Epithelial cell of prostate (primary cell): ENCODE measurements at regions not wholly inside any gene's neighbourhood (a gene's known extent, or its start where the extent isn't known, plus 50 kb on each side); places are given as distances from the start of the nearest gene placed in this dataset.
A peak's percentile ranks its signal among the peaks of the same experiment; 100 is the strongest.
"Not testable (repeated sequence)": the region's sequence is repeated elsewhere in the genome, so short reads cannot be mapped to it uniquely, and the experiment has no call there.

Experiments
- DNase-seq: peaks from one replicate; pipeline ENCODE4 v3.0.0-alpha.2; 2011; ENCODE audit warnings: low read depth, low spot score
- H3K27ac ChIP-seq: fragments of 450-650 bp; 2 replicates; pipeline ENCODE4 v1.5.1; 2017; ENCODE audit warnings: mild to moderate bottlenecking

DNA sequence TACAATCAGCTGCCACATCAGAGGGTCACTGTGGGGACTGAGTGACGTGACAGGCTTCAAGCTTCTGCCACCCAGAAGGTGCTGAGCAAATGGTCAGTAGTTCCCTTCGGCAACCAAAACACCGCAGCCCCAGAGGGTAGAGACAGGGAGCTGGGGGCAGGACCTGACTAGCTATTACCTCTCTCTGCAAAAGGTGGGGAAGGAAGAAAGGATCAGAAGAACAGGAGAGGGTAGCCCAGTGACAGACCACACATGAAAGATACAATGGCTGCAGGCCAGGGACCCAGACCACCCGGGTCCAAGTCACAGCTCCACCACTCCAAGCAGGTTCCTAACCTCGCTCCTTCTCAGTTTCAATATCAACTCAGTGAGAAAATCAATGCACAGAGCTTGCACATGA lies 377.1 kb downstream of the NPHP4 start:
- DNase-seq: no peak
- no peak overlapping the region for H3K27ac ChIP-seq

DNA sequence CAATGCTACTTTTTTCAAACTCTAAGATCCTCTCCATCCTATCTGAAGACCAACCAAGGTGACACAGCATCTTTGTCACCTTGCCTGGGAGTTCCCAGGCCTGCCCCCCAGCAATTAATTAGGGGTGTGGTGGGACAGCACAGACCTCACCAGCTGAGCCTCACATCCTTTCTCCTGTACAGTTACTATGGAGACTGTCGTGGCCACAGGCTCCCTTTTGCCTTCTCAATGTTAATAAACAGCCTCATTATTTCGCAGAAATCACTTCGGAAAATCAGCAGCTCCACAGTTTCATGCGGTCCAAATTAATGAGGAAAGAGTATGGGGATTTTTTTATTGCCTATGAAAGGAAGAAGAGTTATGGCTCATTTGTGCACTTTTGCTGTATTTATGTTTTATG lies 378.3 kb downstream of the NPHP4 start:
- no peak for DNase-seq
- H3K27ac ChIP-seq: no peak overlapping the region

DNA sequence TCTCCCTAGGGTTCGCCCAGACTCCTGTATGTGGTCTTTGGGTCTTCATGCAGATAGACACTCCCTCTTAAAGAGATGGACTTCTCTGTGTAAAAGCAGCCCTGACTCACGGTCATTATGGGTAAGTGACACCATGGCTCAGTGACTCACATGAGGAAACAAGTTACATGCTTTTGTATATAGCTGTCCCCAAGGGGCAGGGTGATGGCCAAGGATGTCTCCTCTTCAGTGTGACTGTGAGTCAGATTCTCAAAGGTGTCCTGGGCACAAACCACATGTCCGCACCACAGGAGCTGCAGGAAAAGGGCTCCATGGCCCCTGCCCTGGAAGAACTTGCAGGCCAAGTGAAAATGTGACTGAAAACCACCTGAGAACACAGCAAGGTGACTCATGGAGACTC lies 380.4 kb downstream of the NPHP4 start:
- peak; percentile 52 for DNase-seq
- H3K27ac ChIP-seq: peak overlapping the region; percentile 69

DNA sequence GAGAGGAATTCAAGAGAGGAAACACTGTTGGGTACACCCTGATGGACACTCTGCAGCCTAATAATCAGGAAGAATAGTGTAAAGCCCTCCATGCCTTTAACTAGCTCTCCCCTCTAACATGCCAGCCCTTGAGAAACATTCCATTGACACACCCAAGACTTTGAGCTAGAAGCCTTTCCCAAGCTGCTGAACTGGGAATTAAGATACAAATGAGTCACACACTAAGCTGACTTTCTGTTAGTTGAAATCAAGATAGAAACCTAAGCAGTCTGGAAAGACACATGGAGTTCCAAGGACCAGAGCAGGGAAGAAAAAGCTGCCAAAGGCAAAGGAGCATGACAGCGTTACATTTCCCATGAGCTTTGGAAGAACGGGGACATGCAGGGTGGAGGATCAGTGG lies 380.8 kb downstream of the NPHP4 start:
- peak overlapping the region; percentile 69 for H3K27ac ChIP-seq
- DNase-seq: no peak

DNA sequence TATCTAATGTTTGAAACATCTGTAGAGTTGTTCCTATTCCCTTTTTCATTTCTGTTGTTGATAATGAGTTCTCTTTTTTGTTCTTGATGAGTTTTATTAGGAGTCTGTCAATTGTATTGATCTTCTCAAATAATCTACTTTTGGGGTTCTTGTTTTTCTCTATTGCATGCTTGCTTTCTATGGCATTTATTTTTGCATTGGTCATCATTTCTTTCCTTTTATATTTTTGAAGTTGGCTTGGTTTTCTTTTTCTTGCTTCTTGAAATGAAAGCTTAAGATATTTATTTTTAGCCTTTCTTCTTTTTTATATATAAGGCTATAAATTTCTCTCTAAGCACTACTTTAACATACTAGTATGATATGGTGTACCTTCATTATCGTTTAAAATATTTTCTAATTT lies 381.8 kb downstream of the NPHP4 start:
- DNase-seq: no peak
- H3K27ac ChIP-seq: peak overlapping the region; percentile 69

DNA sequence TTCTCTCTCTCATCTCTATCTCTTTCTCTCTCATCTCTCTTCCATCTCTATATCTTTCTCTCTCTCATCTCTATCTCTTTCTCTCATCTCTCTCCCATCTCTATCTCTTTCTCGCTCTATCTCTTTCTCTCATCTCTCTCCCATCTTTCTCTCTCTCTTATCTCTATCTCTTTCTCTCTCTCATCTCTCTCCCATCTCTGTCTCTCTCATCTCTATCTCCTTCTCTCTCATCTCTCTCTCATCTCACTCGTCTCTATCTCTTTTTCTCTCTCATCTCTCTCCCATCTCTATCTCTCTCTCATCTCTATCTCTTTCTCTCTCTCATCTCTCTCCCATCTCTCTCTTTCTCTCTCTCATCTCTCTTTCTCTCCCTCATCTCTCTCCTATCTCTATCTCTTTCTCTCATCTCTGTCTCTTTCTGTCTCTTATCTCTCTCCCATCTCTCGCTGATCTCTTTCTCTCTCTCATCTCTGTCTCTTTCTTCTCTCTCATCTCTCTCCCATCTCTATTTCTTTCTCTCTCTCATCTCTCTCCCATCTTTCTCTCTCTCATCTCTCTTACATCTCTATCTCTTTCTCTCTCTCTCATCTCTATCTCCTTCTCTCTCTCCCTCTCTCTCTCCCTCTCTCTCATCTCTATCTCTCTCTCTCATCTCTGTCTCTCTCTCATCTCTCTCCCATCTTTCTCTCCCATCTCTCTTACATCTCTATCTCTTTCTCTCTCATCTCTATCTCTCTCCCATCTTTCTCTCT lies 388.7 kb downstream of the NPHP4 start:
- no peak overlapping the region for H3K27ac ChIP-seq
- no peak for DNase-seq

DNA sequence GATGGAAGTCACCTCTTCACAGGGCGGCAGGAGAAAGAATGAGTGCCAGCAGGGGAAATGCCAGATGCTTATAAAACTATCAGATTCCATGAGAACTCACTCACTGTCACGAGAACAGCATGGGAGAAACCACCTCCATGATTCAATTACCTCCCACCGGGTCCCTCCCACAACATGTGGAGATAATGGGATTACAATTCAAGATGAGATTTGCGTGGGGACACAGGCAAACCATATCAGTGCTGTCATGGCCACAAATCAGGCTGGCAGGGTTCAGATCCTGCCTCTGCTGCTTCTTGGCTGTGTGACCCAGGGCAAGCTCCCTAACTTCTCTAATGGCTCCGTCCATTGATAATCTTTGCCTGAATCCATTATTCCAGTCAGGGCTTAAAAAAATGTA lies 389.5 kb downstream of the NPHP4 start:
- not testable (repeated sequence) for H3K27ac ChIP-seq, DNase-seq

DNA sequence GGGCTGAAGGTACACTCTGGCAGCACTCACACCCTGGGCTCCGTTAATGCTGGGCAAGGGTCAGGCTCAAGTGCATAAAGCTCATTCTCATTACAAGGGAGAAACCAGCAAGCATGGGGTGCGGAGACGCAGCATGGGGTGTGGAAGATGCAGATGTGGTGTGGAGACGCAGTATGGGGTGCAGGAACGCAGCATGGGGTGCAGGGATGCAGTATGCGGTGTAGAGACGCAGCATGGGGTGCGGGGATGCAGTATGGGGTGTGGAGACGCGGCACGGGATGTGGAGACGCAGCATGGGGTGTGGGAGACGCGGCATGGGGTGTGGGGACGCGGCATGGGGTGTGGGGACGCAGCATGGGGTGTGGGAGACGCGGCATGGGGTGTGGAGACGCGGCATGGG lies 390.7 kb downstream of the NPHP4 start:
- H3K27ac ChIP-seq: no peak overlapping the region
- no peak for DNase-seq

DNA sequence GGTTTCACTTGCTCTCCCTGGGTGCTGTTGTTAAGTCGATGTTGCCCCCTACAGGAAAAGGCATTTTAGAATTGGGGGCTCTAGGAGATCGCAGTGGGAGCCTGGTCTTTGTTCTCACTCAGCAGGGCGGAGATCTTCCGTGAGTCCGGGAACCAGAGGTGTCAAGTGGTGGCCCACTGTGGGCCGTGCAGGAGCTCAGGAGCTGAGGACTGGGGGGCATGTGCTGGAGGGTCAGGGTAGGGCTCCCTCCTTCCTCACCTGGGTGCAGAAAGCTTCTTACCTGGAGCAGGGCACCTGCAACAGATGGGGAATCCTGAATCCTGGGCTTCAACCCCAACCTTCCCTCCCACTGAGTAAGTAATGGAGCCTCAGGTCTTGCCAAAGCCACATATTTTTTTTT lies 392.7 kb downstream of the NPHP4 start:
- H3K27ac ChIP-seq: no peak overlapping the region
- no peak for DNase-seq

DNA sequence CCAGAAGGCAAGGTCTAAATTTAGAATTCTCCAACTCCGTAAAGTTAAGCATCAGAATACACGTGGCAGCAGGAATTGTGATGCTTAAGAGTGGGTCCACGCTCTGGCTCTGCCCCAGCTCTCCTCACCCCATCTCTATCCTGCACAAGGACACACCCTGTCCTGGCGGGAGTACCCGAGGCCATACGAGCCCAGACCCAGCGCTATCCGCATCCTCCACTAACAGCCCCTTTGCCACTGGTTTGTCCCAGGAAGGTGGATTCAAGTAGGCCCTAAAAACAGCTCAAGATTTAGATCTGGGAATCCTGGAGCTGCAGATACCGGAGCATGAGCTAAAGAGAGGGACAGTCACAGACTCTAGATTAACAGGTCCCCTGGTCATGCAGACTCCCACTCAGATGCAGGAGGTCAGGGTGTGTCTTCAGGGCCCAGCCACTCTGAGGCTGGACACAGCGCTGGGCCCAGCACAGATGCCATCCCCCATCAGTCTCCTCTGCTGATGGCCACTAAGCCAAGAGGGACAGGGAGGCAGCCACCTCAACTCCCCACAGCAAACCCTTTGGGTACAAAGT lies 393.3 kb downstream of the NPHP4 start:
- DNase-seq: no peak
- no peak overlapping the region for H3K27ac ChIP-seq

DNA sequence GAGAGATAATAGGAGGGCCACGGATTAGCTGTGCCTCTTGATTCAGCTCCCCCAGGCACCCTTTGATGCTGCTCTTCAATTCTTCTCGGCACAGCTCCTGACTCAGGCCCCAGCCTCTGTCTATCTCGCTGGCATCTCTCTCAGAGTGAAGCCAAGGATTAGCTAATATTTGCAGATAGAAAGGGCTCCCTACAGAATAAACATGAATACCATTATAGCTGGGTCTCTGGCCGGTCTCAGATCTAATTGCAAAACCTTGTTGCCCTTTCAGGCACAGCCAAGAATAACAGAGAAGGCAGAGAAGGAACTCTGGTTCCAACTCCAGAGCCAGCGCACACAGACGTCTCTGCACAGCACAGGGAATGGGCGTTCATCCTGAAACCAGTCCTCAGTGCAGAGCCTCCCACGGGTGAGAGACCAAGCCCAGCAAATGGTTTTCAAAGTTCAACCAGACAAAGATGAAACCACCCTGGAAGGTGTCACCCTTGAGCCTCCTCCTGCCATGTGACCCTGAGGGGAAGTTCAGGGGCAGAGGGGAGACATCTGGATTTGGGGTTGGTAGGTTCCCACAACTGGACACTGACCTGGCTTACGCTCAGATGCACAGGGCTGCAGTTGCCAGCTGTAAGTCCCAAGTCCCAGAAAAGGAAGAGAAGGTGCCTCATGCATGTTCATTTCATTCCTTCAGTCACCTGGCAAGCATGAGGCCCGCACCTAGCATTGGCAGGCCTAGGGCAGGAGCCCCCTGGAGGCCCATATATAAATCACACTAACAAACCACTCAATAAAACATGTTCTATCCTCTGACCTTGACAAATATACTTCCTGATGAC lies 394.0 kb downstream of the NPHP4 start:
- H3K27ac ChIP-seq: no peak overlapping the region
- DNase-seq: no peak

DNA sequence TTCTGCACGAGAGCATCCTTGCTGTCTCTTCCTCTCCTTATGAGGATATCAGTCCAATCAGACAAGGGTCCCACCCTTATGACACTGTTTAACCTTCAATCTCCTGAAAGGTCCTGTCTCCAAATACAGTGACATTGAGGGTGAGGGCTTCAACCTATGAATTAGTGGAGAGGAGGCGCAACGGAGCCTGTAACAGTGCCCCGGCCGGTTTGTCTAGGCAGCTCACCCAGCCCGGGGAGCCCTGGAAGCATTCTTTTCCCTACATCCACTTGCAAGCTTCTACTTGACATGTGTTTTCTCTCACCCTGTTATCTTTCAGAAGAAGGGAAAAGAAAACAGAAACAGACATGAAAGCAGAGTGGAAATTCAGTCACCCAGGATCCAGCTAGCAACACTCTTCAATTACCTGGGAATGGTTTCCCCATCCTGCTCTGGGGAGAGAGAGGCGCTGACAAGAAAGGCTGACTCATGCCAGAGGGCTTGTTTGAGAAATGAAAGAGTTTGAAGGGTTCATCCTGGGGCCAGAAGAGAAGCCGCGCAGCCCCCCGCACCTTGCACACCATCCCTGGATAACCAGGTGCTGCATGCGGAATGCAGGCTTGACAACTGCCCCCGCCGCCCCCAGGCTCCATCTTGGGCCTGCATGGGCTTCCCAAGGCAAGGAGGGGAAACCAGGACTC lies 394.9 kb downstream of the NPHP4 start:
- no peak overlapping the region for H3K27ac ChIP-seq
- no peak for DNase-seq

DNA sequence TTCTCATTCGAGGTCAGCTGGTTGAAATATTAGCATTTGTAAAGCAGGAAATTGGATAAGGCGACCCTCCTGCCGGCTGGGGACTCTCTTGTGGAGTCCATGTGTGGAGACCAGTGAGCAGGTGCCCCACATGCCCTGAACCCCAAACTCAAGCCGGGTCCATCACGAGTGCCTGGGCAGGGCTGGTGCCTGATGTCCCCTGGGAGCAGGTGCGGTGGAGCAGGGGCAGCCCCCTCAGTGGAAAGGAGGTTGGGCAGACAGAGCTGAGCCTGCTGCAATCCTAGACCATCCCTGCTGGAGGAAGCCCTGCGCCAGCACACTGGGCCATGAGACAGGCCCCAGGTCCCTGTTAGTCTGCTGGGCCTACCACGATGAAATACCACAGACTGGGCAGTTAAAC lies 395.6 kb downstream of the NPHP4 start:
- no peak for DNase-seq

DNA sequence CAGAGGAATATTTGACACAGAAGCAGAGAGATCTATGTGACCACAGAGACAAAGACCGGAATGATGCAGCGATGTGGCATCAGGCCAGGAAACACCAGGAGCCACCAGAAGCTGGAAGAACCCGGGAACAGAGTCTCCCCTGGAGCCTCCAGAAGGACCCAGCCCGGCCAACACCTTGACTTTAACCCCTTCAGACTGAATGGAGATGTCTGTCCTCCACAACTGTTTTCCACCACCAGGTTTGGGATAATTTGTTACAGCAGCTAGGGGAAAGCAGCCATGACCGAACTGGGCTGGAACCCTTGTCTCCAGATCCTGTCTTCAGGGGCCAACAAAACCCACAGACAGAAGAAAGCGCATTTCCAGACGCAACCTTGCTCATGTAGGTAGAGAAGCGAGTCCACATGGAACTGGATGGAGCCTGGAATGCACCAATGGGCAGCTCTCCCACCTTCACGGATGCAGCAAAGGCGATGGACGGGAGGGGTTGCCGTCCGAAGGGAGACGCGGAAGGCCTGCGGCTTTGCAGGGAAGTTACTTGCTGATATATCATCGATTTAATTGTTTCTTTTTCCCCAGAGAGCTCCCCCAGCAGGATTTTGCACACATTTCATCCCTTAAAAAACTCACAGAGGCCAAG lies 396.6 kb downstream of the NPHP4 start:
- H3K27ac ChIP-seq: no peak overlapping the region
- DNase-seq: no peak

More for the DNA sequence above, 395.6 kb downstream of the NPHP4 start:
- no peak overlapping the region for H3K27ac ChIP-seq

DNA sequence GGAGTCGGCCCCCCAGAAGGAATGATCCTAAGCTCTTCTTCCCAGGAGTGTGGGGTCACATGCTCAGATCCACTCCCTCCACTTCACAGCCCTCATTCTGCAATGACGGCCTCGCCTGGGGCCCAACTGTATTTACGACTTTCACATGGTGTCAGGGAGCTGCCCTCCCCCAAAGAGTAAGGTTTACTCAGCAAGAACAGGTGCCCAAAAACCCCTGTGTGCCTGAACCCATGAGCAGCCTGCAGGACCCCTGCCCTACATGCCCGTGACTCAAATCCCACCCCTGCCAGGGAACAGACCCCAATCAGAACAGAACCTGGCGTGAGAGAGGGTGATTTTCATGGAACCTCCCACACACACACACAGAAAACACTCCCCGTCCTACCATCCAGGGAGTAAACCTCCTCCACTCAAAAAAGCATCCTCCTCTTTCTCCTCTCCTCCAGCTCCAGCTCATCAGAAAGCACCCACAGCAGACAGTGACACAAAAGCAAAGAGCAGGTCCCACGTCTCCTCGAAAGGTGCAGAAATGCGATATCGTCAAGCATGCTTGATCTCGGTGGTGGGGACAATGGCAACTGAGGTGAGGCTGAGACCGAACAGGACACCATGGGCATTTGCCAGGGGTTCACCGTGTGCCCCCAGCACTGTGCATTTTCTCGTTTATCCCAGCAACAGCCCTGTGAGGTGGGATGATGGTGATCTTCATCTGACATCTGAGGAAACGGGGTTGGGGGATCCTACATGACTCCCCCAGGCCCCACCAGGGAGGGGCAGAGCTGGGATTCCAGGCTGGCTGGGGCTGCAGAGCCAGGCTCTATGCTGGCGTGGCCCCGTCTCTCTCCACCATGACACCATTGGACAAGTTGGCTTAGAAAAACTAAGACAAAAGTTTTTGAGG lies 397.9 kb downstream of the NPHP4 start:
- no peak for DNase-seq
- H3K27ac ChIP-seq: no peak overlapping the region

DNA sequence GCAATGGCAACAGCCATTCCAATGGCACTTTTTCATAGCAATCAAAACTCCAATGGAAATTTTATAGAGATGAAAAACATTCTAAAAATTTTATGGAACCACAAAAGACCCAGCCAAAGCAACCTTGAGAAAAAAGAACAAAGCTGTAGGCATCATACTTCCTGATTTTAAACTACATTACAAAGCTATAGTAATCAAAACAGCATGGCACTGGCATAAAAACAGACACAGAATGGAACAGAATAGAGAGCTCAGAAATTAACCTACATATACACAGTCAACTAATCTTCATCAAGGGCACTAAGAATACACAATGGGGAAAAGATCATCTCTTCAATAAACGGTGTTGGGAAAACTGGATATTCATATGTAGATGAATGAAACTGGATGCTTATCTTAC lies 401.5 kb downstream of the NPHP4 start:
- DNase-seq: no peak
- H3K27ac ChIP-seq: no peak overlapping the region

DNA sequence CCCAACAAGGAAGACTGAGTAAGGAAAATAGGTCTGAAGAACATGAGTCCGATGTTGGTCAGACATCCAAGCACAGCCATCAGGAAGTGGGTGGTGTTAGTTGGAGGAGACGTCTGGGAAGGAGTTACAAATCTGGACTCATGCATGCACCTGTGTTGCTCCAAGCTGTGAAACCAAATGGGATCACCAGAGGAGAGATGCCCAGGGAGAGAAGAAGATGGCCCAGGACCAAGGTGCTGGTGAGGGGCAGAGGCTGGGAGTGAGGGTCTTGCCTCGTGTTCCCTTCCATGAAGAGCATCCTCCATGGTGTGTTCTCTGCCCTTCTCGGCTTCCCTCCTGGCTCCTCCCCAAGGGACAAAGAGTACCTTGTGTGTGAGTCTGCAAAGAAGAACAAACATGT lies 405.6 kb downstream of the NPHP4 start:
- no peak overlapping the region for H3K27ac ChIP-seq
- no peak for DNase-seq

DNA sequence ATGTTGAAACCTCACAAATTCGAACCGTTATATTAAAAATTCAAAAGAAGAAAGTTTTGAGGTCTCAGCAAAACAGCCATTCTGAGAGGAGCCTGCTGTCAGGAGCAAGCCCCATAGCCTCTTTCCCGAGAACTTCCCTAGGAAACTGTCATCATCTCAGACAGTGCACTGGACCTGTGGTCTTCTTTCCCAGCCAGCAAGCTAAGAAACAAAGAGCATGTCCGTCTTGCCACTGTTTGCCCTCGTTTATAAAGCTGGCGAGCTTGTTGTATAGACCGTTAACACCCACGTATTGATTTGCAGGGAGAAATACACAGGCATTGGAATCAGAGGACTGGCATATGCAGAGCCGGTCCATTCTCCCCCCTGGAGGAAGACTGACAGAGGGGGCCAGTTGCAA lies 407.0 kb downstream of the NPHP4 start:
- H3K27ac ChIP-seq: no peak overlapping the region
- no peak for DNase-seq

DNA sequence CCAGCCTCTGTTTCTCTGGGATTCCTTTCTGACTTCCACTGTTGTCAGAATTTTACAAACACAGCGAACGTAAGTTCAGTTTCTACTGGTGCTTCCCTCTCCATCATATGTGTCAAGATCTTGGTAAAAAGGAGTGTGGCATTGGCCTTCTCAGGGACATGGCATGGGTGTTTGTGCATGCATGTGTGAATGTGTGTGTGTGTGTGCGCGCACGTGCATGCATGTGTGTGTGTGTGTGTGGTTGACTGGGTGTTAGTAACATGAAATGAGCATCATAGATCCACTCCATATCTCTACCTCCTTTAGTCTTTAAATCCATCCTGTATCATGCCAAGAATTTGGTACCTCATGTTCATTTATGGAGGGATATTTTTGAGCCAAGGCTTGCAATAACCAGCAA lies 411.3 kb downstream of the NPHP4 start:
- no peak overlapping the region for H3K27ac ChIP-seq

More for the DNA sequence above, 411.3 kb downstream of the NPHP4 start:
- no peak for DNase-seq
